OCI-LY1 (cell line): ENCODE measurements at regions not wholly inside any gene's neighbourhood (a gene's known extent, or its start where the extent isn't known, plus 50 kb on each side); places are given as distances from the start of the nearest gene placed in this dataset.

Source experiments
- H2AFZ ChIP-seq: fragments of 200-600 bp; sonication (generic), shearing (Covaris generic); 2 replicates; pipeline ENCODE4 v1.6.0; 2014; ENCODE audit warnings: antibody characterized with exemption, mild to moderate bottlenecking, low read length
- H3F3A ChIP-seq: fragments of 200-600 bp; sonication (generic), shearing (Covaris generic); 2 replicates; pipeline ENCODE4 v1.6.0; 2014; ENCODE audit warnings: mild to moderate bottlenecking, antibody characterized with exemption, low read length, moderate library complexity; ENCODE audit not compliant: insufficient read depth
- H3K27ac ChIP-seq: fragments of 200-600 bp; sonication (generic); 2 replicates; pipeline ENCODE4 v1.5.1; 2014; ENCODE audit warnings: low read length, mixed run types, mild to moderate bottlenecking, low read depth; ENCODE audit not compliant: poor library complexity, severe bottlenecking
- H3K27me3 ChIP-seq: fragments of 200-600 bp; sonication (generic); 2 replicates; pipeline ENCODE4 v1.6.0; 2014; ENCODE audit warnings: antibody characterized with exemption, mild to moderate bottlenecking, low read length, moderate library complexity; ENCODE audit not compliant: insufficient read depth
- H3K36me3 ChIP-seq: fragments of 200-600 bp; sonication (generic); 2 replicates; pipeline ENCODE4 v1.6.1; 2014; ENCODE audit warnings: mild to moderate bottlenecking, antibody characterized with exemption, low read length, moderate library complexity, mixed read lengths; ENCODE audit not compliant: insufficient read depth
- H3K4me1 ChIP-seq: fragments of 200-600 bp; sonication (generic); 2 replicates; pipeline ENCODE4 v1.5.1; 2014; ENCODE audit warnings: mild to moderate bottlenecking, low read length, moderate library complexity; ENCODE audit not compliant: insufficient read depth, severe bottlenecking
- H3K4me2 ChIP-seq: fragments of 200-600 bp; sonication (generic), shearing (Covaris generic); 2 replicates; pipeline ENCODE4 v1.6.1; 2014; ENCODE audit warnings: low read length
- H3K4me3 ChIP-seq: fragments of 200-600 bp; sonication (generic); 2 replicates; pipeline ENCODE4 v1.5.1; 2014; ENCODE audit warnings: low read length, low read depth, mild to moderate bottlenecking, mixed read lengths; ENCODE audit not compliant: poor library complexity, severe bottlenecking
- H3K79me2 ChIP-seq: fragments of 200-600 bp; shearing (Covaris generic); 2 replicates; pipeline ENCODE4 v1.6.1; 2016; ENCODE audit warnings: mixed run types, low read length, mixed read lengths; ENCODE audit not compliant: insufficient read depth
- H3K9ac ChIP-seq: fragments of 200-600 bp; sonication (generic), shearing (Covaris generic); 2 replicates; pipeline ENCODE4 v1.6.1; 2014; ENCODE audit warnings: mild to moderate bottlenecking, low read length, mixed read lengths
- H3K9me2 ChIP-seq: fragments of 200-600 bp; sonication (generic), shearing (Covaris generic); 2 replicates; pipeline ENCODE4 v1.6.1; 2014; ENCODE audit warnings: low read depth, mild to moderate bottlenecking, low read length, mixed read lengths
- H3K9me3 ChIP-seq: fragments of 200-600 bp; shearing (Covaris generic); 2 replicates; pipeline ENCODE4 v1.6.1; 2014; ENCODE audit warnings: low read length, mixed read lengths
- H4K20me1 ChIP-seq: fragments of 200-600 bp; sonication (generic), shearing (Covaris generic); 2 replicates; pipeline ENCODE4 v1.6.0; 2016; ENCODE audit warnings: mild to moderate bottlenecking, low read length; ENCODE audit not compliant: insufficient read depth
- EZH2 ChIP-seq: fragments of 200-600 bp; sonication (generic), shearing (Covaris generic); IDR thresholded peaks from 2 replicates; pipeline ENCODE4 v1.8.0; 2017; ENCODE audit warnings: borderline replicate concordance, mixed run types, mild to moderate bottlenecking, antibody characterized with exemption, low read length, moderate library complexity, mixed read lengths
- TF ChIP-seq, protein P1 (sequence below): fragments of 200-600 bp; sonication (generic), shearing (Covaris generic); IDR thresholded peaks from 2 replicates; pipeline ENCODE4 v1.5.1; 2017; ENCODE audit warnings: mild to moderate bottlenecking, antibody characterized with exemption, low read length, moderate library complexity, mixed read lengths

DNA sequence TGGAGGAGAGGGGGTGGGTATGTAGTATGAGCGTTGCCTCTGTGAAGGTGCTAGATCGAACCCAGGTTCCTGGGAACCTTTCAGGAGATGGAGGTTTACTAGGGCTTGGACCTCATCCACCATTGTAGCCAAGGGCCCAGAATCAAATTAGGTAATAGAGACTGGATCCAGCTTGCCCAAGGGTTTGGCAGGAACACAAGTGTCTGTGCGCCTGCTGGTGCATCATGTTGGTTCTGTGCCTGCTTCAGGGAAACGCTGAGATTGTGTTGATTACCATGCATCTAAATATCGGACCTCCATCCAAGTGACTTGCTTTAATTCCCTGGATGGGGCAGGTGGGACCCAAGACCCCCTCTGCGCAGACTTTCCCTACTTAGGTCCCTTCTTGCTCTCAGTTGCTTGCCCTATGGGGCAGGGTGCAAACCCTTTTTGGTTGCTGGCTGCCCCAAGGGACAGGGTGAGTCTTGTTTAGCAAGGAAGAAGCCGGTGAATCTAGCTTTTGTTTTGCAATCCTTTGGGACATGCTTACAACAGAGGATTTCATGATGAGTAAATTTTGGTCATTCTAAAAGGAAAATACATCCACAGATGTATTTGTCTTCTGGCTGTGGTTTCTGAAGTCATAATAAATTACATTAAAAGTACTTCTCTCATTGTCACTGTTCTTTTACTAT lies 189.8 kb upstream of the PRICKLE1 start:
- no peak overlapping the region for H3K4me3 ChIP-seq
- H4K20me1 ChIP-seq, result no peaks in the 10 kb centered on the region
- H3K4me1 ChIP-seq, result no peaks in the 10 kb centered on the region
- H3K27me3 ChIP-seq, result peaks cover 3% of the 10 kb centered on the region; the same call in 1 of the 2 replicates
- no peaks in the 10 kb centered on the region for H3K9me2 ChIP-seq
- TF ChIP-seq, protein P1, sequence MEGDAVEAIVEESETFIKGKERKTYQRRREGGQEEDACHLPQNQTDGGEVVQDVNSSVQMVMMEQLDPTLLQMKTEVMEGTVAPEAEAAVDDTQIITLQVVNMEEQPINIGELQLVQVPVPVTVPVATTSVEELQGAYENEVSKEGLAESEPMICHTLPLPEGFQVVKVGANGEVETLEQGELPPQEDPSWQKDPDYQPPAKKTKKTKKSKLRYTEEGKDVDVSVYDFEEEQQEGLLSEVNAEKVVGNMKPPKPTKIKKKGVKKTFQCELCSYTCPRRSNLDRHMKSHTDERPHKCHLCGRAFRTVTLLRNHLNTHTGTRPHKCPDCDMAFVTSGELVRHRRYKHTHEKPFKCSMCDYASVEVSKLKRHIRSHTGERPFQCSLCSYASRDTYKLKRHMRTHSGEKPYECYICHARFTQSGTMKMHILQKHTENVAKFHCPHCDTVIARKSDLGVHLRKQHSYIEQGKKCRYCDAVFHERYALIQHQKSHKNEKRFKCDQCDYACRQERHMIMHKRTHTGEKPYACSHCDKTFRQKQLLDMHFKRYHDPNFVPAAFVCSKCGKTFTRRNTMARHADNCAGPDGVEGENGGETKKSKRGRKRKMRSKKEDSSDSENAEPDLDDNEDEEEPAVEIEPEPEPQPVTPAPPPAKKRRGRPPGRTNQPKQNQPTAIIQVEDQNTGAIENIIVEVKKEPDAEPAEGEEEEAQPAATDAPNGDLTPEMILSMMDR, result no peak
- TF ChIP-seq EZH2, result no peak
- H3F3A ChIP-seq, result no peaks in the 10 kb centered on the region
- H3K79me2 ChIP-seq, result no peaks in the 10 kb centered on the region
- H3K36me3 ChIP-seq, result no peaks in the 10 kb centered on the region
- H3K9ac ChIP-seq, result no peak overlapping the region
- no peaks in the 10 kb centered on the region for H3K9me3 ChIP-seq
- no peak overlapping the region for H2AFZ ChIP-seq
- H3K27ac ChIP-seq, result no peak overlapping the region
- H3K4me2 ChIP-seq, result no peak overlapping the region

DNA sequence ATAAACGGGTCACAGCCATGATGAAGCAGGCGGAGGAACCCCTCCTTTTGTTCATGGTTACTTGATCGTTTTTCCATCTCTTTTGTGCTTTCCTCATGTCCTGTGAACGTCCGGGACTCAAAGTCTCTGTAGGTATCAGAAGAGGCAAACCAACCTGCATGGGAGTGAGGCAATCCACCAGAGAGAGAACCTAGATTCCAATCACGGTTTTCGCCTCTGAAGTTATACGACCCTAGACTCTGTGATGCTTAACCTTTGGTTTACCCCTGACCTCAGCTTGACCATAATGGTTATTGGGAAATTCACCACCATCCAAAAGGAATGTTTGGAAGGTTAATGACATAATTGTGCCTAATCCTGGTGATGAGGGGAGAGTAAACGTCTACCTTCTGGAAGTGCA lies 186.8 kb upstream of the PRICKLE1 start:
- Histone ChIP-seq H3K9me2 (no peaks in the 10 kb centered on the region), H3K9me3 (no peaks in the 10 kb centered on the region), H3K4me2 (no peak overlapping the region), H3K4me3 (no peak overlapping the region), H3K79me2 (no peaks in the 10 kb centered on the region), H3K9ac (no peak overlapping the region), H3K4me1 (no peaks in the 10 kb centered on the region), H4K20me1 (no peaks in the 10 kb centered on the region), H3F3A (no peaks in the 10 kb centered on the region), H3K36me3 (no peaks in the 10 kb centered on the region), H3K27me3 (peaks cover 3% of the 10 kb centered on the region; the same call in 1 of the 2 replicates), H2AFZ (no peak overlapping the region), H3K27ac (no peak overlapping the region)
- TF ChIP-seq, protein P1, result no peak
- no peak for TF ChIP-seq EZH2

DNA sequence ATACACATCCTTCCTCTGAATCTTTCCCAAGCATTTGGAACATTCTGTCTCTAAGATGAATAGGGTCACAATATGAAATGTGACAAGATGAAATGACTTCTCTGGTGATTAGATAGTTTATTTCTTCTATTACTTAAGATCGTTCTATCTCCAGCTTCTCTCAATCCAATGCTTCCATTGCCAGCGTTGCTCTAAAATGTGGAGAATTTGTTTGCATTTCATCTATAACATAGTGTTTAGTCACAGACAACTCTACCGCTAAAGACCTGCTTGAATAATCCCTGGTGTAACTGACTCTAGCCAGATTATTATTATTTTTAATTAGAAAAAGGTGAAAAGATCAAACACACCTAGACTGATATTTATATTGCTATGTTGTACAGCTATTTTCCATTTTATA lies 184.7 kb upstream of the PRICKLE1 start:
- Histone ChIP-seq H3K36me3 (no peaks in the 10 kb centered on the region), H3K27me3 (peaks cover 3% of the 10 kb centered on the region; the same call in 1 of the 2 replicates), H2AFZ (no peak overlapping the region), H3K27ac (no peak overlapping the region), H3K9ac (no peak overlapping the region), H3K4me1 (no peaks in the 10 kb centered on the region), H3K79me2 (no peaks in the 10 kb centered on the region), H3K4me3 (no peak overlapping the region), H3K9me3 (no peaks in the 10 kb centered on the region), H4K20me1 (no peaks in the 10 kb centered on the region), H3K4me2 (no peak overlapping the region), H3K9me2 (no peaks in the 10 kb centered on the region), H3F3A (no peaks in the 10 kb centered on the region)
- TF ChIP-seq EZH2, result no peak
- TF ChIP-seq, protein P1, result no peak
